ENCODE measurements at regions not wholly inside any gene's neighbourhood (a gene's known extent, or its start where the extent isn't known, plus 50 kb on each side); places are given as distances from the start of the nearest gene placed in this dataset.

DNA sequence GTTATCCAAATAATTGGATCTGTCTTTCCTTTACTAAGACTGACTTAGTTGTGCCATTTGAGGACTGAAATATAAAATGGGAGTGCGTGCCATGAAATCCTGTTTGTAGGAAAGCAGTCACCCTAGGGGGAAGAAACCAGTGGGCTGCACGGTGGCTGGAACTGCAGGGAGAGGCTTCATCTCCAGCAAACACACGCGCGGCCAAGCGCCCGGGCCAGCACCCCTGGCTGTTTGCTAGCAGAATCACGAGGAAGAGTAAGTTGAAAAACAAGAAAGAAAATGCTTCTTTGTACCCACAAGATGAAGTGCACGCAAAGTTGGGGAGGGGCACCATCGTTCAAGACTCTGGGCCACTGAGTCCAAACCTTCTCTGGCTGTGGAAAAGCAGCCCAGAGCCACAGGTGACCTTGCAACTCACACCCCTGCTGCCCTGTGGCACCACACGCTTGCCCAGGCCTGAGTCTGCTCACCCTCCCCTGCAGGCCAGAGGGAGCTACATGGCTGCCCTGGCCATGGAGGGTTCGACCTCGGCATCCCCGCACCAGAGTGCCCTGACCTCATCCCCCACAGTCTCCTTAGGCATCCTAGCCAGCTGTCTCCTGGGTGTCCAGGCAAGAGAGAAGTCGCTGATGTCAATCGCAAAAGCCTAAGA is 55.2 kb downstream of the IRX2 start:
- no peak for DNase-seq (ENCODE audit: low read depth in 2 of 2)

DNA sequence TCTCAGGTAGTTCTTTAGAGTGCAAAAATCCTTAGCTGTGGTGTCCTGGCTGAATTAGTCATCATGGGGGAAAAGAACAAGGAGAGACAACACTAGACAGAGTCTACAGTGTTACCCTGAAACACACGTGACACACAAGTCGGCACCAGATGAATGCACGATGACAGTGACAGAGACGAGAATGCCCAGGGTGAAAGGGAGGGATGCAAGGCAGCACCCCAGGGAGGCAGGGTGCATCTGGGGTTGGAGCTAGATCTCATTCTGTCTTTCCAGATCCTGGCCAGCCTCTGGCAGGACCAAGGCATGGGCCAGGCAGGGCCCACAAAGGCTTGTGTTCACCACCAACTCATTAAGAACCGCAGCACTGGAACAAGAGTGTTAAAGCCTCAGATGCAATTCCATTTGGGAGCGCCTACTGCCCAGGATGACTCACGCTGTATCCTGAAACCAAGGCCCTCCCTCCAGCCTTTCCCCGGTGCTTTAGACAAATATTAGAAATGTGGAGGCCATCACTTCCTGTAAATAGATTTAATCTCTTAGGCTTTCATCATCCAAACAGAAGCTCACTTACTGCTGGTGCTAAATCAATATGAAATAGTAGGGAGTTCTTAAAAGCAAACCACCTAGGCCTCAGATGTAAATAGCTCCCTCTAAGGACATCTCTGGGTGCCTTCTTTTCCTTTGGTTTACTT is 56.1 kb downstream of the IRX2 start:
- no peak for DNase-seq (ENCODE audit: low read depth in 2 of 2)

DNA sequence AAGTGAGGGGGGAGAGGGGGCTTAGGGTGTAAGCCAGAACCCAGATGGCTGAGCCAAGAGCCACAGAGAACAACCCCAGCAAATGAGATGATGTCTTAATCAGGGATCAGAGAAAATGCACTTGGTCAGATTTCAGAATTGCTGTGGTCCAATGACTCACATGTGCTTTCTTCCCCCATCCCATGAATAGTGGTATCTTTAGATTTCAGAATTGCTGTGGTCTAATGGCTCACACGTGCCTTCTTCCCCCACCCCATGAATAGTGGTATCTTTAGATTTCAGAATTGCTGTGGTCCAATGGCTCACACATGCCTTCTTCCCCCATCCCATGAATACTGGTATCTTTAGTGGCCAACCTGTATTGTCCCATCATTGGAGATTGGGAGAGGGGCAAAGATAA is 59.9 kb downstream of the IRX2 start:
- DNase-seq (ENCODE audit: low read depth in 2 of 2): no peak

DNA sequence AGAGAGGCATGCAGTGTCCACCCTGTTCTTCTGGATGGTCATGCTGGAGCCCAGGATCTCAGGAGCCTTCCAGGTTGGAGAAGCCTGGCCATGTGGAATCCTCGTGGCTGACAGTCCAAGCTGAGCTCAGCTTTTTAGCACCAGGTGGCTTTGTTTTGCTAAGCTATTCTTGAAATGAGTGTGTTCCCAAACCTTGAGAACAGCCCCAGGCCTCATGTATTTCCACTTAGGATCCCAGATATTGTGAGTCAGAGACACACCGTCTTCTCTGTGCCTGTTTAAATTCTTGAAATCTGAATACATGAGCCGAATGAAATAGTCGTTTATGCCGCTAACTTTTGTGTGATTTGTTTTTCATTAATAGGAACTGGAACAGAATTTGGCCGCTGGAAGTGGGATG is 61.2 kb downstream of the IRX2 start:
- DNase-seq (ENCODE audit: low read depth in 2 of 2): no peak

DNA sequence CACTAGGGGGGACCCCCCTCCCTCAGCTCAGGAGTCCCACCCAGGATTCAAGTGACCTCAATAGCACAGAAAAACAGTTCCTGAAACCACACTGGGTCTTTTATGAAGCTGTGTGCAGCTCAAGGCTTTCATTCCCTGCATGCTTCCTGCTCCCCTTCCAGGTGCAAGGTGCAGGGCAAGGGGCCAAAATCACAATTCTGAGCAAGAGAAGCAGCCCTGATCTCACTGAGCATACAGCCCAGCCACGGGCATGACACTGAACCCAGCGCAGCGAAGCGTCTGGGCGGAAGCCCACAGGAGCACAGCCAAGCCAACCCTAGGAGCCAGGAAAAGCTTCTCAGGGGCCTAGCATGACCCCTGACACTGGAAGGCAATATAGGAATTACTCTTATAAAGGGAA is 62.9 kb downstream of the IRX2 start:
- no peak for DNase-seq (ENCODE audit: low read depth in 2 of 2)

DNA sequence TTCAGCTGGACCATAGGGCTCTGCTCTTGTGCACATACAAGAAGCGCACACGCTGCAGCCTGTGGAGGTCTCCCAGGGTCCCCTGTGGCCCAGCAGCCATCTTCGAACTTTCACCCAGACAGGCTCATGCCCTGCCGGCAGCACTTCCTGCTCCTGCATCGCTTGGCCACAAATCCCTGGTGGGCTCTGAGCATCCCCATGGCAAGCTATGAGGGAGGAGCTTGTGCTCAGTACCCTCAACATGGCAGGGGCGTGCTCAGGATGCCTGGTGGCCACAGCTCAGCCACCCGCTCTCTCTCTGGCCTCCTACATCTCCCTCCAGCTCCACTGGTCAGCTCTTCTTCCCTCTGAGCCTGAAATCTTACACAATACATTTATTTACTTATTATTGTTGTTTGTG is 63.7 kb downstream of the IRX2 start:
- DNase-seq (ENCODE audit: low read depth in 2 of 2): no peak

DNA sequence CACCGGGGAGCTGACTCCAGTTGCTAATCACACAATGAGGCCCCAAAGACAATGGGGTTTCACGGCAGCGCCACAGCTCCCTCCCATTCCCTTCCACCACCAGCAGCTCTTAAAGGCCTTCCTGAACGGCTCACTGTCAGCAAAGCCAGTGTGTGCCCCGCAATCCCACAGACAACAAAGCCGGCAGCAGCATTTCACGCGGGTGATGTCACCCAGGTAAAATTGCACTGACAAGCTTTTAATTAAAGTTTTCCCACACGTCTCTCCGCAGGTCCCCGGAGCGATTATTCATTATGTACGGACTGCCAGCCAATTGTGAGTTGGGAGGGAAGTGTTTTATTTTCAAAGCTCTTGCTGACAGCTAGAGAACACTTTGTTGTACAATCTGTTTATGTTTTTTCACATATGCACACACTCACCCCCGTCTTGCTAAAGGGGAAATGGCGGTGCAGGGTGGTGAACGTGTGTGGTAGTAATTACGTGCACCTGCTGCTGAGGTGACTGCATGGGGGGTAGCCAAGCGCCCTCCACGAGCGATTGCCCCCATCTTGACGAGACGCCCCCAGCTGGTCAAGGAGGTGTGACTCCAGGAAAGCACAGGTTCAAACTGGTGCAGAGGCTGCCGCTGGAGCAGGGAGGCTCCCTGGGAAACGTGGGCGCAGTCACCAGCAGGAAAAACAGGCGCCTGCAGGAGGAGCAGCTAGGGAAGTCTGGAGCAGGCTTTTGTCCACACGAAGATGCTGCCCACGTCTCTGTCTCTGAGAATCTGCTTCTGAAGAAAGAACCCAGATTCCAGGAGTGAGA is 65.0 kb downstream of the IRX2 start:
- no peak for DNase-seq (ENCODE audit: low read depth in 2 of 2)

DNA sequence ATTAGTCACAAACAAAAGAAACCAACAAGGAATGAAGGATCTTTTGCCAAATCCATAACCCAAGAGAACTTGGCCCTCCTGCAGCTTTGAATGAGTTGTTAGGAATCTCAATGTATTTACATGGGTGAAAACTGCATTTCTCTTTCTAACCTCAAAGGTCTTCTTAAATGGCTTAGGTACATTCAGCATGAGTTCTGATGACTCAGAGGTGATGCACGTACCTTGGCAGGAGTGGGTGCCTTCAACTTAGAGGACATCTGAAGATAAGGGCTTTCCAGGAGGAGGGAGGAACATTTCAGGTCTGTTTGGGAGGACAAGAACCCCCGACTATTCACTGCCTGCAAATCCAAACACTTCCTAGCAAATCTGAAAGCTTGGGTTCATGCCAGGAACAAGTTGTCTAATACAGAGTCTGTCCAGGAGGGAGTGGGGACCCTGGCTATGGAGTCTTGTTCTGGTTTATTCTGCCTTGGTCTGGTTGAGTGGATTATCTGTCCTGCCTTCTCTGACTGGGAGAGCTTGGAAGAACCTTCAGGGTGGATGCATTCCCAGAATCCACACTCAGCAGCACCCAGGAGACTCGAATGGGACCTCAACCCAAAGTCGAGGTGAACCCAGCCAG is 65.7 kb downstream of the IRX2 start:
- DNase-seq (ENCODE audit: low read depth in 2 of 2): no peak

DNA sequence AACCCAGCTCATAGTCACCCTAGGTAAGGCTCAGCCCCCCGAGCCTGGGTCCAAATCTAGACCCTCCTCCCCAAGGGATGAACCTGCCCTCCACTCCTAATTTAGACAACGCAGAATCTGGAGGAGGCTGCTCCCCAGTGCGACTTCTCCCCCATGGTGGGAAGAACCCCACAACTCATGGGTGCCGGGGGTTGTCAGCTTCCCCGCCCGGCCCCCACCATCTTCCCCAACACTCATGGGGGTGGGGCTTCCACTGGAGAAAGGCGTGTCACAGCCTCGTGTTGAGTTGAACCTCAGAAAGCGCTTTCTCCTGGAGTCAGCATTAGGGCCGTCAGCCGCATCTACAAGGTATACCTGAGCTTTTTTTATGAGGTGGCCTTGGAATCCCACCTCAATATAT is 66.9 kb downstream of the IRX2 start:
- no peak for DNase-seq (ENCODE audit: low read depth in 2 of 2)

DNA sequence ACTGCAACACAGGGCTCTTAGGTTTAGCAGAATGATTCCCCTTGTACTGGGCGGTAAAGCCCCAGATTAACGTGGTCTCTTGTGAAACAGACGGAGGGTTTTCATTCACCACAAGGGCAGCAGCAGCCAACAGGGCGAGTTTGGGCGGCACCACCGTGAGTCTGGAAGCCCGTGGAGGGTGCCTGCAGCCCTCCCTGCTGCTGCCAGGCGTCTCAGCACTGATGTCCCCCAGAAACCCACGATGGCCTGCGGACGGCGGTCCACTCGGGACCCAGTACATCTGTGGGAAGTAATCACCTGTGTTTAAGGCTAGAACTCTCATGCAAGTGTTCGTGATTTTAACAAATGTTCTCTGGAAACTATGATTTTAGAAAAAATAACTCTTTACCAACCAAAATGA is 67.8 kb downstream of the IRX2 start:
- no peak for DNase-seq (ENCODE audit: low read depth in 2 of 2)

DNA sequence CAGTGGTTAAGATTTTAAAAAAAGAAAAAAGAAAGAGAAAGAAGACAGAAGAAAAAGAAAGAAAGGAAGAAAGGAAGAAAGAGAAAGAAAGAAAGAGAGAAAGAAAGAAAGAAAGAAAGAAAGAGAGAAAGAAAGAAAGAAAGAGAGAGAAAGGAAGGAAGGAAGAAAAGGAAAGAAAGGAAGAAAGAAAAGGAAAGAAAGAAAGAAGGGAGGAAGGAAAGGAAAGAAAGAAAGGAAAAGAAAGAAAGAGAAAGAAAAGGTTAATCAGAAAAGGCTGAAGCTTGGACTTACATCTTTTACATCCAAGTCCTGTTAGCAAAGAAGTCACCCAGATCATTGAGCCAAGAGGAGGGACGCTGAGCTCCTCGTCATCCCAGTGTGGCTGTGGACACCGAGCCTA is 70.0 kb downstream of the IRX2 start:
- DNase-seq (ENCODE audit: low read depth in 2 of 2): no peak

DNA sequence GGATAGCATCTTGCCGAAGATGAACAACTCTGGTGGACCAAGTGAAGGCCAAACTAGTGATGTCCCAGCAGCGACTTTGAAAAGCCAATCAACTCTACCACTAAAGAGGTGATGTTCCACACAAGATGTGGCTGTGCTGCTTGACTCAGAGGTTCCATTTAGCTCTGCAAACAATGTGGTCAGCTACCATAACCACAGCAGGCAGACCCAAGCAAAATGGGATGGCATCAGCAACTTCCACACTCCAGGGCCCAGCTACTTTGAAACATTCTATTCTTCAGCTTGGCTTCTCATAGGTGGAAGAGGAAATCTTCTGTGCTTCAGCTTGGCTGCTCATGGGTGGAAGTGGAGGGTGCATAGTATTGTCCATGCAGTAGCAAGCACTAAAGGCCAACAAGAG is 70.5 kb downstream of the IRX2 start:
- no peak for DNase-seq (ENCODE audit: low read depth in 2 of 2)

DNA sequence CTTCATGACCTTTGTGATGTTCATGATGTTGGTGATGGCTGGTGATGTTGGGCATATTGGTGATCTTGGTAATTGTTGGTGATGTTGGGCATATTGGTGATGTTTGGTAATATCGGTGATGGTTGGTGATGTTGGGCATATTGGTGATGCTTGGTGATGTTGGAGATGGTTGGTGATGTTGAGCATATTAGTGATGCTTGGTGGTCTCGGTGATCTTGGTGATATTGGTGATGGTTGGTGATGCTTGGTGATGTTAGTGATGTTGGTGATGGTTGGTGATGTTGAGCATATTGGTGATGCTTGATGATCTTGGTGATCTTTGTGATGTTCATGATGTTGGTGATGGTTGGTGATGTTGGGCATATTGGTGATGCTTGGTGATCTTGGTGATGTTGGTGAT is 73.8 kb downstream of the IRX2 start:
- DNase-seq (ENCODE audit: low read depth in 2 of 2): no peak

DNA sequence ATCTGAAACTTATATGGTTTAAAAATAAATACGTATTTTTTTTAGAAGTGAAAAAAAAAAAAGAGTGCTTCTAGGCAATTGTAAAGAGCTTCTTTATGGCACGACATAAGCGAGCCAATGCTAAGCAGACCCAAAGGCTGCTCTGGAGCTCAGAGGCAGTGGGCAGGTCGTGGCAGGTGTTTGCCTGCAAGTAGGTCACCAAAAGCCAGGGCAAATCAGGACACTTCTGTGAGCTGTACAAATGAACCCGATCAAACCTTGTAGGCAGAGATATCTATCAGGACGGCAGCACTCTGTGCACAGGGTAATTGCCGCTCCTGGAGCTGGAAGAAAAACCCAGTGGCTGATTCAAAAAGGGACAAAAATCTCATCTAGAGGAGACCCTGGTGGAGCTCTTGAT is 75.9 kb downstream of the IRX2 start:
- DNase-seq (ENCODE audit: low read depth in 2 of 2): no peak

DNA sequence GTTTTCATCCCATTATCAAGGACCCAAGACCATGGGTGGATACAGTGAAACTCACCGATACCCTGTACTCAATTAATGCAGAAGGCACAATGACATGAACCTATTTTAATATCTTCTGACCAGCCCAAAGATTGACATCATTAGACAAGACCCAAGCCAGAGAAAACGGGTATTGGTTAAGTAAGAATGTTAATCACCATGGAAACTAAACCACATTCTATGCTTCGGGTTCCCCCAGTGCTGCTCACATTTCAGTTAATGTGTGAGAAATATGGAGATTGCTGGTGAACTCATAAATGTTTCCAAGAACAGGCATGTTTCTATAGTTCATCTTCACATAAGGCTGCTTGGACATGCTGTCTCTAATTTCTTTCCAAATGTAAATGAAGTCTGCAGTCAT is 77.0 kb downstream of the IRX2 start:
- DNase-seq (ENCODE audit: low read depth in 2 of 2): no peak

DNA sequence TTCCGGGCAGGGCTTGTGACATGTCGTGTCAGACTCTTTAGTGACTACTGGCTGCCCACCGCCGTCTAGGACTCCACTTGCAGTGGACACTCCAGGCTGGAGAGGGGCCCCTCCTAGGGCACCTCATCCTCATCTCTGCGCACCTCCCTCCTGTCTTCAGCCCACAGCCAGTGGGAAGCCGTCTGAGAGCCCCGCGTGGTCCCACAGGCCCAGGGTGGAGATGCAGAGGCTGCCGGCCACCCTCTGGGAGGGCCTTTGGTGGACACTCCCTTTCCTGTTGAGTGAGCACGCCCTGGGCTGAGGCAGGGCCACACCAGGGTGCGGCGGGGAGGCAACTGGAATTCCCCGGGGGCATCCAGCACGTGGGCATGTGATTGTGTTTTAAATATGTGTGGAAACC is 80.5 kb downstream of the IRX2 start:
- DNase-seq (ENCODE audit: low read depth in 2 of 2): no peak

DNA sequence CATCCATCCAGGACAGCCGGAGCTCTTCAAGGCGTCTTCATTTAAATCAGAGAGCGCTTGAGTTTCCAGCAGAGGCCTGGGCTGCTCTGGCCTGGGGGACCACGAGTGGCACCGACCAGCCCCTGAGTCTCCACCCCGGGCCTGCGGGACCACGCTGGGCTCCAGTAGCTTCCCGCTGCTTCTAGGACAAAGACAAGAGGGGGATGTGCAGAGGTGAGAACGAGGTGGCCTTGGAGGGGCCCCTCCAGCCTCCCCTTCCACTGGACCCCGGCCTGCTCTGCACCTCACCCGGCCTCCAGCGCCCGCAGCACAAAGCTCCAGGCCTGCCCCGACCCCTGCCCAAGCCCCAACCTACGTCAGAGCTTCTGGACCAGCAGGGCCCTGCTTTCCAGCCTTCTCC is 81.6 kb downstream of the IRX2 start:
- DNase-seq (ENCODE audit: low read depth in 2 of 2): no peak

DNA sequence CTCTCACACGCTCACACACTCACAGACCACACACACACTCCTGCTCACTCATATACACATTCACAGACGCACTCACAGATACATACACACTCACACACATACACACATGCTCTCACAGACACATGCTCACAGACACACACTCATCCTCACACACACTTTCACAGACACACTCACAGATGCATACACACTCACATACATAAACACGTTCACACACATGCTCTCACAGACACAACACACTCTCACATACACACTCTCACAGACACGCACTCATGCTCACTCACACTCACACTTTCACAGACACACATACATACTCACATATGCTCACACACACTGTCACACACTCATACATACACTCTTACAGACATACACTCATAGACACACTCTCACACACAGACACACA is 82.2 kb downstream of the IRX2 start:
- no peak for DNase-seq (ENCODE audit: low read depth in 2 of 2)

DNA sequence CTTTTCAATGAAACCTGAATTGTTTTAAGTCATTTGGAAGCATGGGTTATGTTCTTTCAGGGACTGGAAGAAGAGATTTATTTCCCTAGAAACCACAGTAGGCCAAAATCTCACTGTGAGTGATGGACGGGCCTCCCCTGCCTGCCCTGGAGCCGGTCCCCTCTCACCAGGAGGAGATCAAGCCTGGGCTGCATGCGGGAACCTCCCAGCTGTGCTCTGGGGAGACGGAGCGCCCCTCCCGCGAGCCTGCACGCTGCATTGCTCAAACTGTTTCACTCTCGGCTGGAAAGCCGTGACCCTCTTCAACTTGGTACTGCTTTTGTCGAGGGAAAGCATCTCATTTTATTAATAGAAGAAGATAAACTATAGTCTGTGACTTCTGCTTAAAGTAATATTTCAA is 85.4 kb downstream of the IRX2 start:
- DNase-seq (ENCODE audit: low read depth in 2 of 2): no peak

DNA sequence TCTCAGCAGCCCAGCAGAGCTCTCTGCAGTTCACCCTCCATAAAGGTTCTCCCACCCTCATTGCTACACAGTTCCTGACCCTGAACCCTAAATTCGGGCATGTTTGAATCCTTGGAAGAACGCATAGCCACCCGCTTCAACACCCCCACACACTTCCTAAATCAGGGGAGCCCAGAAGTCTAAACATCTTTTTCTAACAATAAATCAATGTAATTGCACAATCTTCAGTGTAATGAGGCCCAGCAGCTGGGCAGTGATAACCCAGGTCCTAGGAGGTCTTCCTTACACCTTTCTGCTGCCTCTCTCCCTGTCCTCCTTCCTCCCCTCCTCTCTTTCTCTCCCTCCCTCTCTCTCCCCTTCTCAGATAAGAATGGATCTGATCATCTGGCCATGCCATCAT is 88.0 kb downstream of the IRX2 start:
- no peak for DNase-seq (ENCODE audit: low read depth in 2 of 2)

DNA sequence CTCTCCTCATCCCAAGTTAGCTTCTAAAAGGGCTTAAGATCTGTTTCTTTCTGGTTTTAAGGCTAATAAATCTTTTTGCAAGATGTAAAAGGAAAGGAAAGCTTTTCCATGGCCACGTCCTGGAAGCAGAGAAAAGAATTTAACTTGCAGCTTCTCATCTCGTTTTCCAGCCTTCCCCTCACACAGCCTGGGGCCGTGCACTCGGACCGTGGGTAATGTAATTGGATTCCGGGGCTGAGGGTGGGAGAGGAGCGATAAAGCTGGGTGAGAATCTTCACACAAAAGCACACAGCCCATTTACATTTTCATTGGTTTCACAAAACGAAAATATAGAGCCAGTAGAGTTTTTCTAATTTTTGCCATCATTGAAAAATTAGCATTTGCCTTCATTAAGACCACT is 91.2 kb downstream of the IRX2 start:
- no peak for DNase-seq (ENCODE audit: low read depth in 2 of 2)

DNA sequence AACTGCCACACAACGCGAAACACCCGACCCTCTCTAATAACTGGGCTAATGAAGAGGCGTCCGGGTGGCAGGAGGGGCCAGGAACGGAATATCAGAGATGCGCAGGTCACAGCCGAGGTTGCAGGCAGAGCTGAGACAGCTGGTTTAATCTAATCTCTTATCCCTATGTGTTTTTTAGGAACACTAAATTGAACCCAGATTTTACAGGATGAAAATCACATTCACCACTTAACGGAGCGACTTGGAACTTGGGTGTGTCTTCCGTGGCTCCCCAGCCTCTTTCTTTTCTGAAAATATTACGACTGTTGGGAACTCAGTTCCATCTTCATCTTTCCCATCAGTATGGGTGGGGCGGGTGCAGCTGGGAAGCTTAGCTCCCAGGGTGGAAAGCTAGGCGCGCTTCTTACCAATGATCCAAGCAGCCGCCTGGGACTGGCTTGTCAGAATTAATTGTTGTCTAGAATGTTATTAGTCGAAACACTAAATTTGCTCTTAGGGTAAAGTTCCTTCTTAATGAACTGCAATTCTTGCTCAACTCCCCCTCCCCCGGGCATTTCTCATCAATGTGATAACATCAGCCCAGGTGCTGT is 92.5 kb downstream of the IRX2 start:
- DNase-seq (ENCODE audit: low read depth in 2 of 2): no peak
